WI38 (cell line): ENCODE measurements at regions not wholly inside any gene's neighbourhood (a gene's known extent, or its start where the extent isn't known, plus 50 kb on each side); places are given as distances from the start of the nearest gene placed in this dataset.

Experiments used
- H3K4me3 ChIP-seq: 2 replicates; pipeline ENCODE4 v1.5.1; 2011; ENCODE audit warnings: low read depth, mild to moderate bottlenecking, control low read depth, low read length
- TF ChIP-seq, protein P1 (sequence below): IDR thresholded peaks from 2 replicates; pipeline ENCODE4 v1.5.1; 2012; ENCODE audit warnings: low read depth, mild to moderate bottlenecking, control low read depth, low read length

DNA sequence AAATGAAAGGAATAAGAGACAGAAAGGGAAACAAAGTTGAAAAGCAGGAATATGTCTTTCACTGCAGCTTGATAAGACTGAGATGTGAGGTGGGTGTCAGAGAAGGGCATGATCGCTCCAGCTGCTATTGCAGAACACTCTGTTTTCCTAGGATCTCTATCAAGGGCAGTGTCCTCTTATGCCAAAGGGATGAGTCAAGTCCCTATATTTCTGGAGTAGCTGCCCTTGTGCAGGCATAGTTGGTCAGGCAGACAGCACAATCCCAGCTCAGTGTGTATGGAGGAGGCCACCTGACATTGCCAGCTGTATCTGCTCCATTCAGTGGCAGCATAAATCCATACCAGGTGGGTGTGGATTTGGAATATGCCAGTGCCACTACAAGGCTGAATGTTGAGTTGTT lies 101.6 kb downstream of the DAD1 start:
- no peak overlapping the region for H3K4me3 ChIP-seq
- TF ChIP-seq, protein P1, sequence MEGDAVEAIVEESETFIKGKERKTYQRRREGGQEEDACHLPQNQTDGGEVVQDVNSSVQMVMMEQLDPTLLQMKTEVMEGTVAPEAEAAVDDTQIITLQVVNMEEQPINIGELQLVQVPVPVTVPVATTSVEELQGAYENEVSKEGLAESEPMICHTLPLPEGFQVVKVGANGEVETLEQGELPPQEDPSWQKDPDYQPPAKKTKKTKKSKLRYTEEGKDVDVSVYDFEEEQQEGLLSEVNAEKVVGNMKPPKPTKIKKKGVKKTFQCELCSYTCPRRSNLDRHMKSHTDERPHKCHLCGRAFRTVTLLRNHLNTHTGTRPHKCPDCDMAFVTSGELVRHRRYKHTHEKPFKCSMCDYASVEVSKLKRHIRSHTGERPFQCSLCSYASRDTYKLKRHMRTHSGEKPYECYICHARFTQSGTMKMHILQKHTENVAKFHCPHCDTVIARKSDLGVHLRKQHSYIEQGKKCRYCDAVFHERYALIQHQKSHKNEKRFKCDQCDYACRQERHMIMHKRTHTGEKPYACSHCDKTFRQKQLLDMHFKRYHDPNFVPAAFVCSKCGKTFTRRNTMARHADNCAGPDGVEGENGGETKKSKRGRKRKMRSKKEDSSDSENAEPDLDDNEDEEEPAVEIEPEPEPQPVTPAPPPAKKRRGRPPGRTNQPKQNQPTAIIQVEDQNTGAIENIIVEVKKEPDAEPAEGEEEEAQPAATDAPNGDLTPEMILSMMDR: no peak

DNA sequence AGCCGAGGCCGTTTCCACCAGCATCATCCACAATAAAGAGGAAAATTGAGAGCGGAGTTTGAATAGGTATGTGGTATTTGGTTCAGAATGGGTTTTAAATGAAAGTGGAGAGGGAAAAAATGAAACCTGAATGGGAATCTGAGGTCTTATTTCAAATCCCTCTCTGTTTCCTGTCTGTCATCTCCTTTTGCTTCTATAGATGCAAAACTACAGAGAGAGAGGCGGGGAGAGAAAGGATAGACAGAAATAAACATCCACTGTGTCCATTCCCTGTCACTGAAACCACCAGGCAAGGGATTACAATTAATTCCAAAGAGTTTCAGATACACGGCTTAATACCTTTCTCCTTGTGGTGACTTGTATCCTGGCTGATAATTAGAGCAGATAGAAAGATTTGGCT lies 102.3 kb downstream of the DAD1 start:
- no peak overlapping the region for H3K4me3 ChIP-seq
- TF ChIP-seq, protein P1: no peak

DNA sequence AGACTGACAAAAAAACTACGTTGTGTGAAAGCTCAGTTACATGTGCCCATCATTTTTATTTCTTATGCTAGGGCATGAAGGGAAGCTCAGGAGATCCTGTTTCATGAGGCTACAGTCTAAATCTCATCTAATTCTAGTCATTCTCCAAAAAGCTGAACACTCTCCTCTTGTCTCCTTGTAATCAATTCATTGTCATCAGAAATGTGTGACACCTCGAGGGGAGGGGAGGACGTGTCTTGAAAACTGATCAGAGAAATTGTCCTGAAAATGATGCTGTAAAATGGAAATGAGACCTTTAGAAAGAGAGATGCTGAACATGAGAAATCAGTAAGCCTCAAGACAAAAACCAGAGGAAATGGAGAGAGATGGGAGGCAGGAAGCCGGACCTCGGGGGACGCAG lies 103.4 kb downstream of the DAD1 start:
- TF ChIP-seq, protein P1: no peak
- no peak overlapping the region for H3K4me3 ChIP-seq

DNA sequence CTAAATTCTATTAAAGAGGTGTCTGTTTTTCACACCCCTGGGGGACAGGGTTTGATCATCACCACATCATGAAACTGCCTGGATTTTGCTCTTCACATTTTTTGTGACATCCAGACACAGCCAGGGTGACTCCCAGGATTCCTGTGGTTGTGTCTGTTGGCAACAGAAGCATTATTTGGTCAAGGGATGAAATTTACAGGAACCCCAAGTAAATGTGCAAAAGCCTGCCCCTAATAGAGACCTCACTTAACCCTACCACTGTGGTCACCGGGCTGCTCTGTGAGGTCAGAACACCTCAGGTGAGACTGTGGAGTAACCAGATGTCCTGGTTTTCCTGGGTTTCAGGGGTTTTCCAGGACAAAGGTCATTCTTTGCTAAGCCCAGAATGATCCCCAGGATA lies 103.8 kb downstream of the DAD1 start:
- TF ChIP-seq, protein P1: no peak
- no peak overlapping the region for H3K4me3 ChIP-seq

DNA sequence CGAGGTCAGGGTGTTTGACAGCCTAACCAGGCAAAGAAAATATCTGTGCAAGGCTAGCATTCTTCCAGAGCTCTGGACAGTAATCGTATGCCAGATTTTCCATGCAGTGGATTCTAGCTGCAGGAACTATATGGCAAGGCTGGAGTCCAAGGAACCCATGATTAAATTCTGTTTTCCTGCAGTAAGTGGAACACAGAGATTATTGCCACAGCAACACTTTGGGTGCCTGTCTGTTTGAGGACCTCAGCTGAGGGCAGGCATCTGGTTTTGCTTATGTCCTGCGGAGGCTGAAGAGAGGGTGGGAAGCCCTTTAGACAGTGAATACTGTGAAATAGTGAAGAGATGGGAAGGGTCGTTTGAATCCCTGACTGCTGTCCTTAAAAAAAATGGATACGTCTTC lies 104.4 kb downstream of the DAD1 start:
- H3K4me3 ChIP-seq: no peak overlapping the region
- TF ChIP-seq, protein P1: no peak

DNA sequence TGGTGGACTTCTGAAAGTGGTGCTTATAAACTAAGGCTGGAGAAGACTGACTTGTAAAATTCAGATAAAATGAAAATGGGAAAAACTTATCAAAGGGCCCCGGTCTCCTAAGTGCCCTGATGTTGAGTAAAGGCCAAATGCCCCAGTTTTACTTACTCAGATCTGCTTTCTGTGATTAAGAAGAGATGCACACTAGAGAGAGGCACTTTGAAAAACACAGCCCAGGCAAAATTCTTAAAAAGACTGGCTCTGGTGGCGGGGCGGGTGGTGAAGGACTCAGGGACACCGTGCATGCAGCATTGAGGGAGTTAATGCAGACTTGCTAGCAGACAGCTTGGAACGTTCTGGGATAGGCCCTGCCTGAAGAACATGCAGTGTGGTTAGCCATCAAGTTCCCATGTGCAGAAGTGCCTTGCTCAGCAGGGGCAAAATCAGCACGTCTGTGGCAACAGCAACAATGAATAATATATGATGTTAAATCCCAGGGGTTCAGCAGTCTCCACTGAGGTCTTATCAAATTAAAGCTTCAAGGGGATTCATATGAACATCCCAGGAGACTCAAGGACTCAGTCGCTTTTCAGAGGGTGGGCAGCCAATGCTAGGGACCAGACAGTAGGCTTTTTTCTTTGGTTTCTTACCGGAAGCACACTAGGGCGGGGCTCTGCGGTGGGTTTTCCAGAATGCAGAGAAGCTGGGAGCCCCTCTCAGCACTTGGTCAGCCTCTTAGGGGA lies 105.0 kb downstream of the DAD1 start:
- no peak overlapping the region for H3K4me3 ChIP-seq
- TF ChIP-seq, protein P1: no peak

DNA sequence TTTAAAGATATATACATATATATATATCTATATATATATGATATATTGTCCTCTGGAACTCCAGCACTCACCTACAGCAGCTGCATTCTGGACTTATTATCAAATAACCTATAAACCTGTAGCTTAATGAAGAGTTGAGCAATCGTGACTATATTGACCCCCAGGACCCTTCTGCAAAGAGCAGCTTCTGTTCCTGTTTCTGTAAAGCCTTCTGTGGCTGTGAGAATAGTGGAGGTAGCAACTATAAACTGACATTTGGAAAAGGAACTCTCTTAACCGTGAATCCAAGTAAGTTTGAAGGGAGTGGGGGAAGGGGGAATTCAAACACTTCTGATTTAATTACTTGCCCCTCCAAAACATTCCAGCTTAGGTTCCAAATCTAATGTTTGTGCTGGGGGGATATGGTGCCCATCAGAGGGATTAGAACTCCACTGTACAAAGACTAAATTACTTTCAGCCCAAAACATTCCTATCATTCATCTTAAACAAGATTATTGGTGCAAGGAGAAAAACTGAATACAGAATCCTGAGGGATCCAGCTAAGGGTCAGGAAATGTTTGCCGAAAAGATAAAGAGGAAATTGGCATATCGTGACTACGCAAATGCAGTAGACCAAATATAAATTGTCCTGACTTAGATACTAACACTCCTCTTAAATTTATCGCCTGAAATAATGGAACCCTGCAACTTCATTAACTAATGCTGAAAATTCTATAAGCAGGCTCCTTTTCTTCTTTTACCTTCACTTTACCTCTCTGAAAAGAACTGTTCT lies 106.1 kb downstream of the DAD1 start:
- TF ChIP-seq, protein P1: no peak
- no peak overlapping the region for H3K4me3 ChIP-seq
